COLO668 (cell line): ENCODE measurements at regions not wholly inside any gene's neighbourhood (a gene's known extent, or its start where the extent isn't known, plus 50 kb on each side); places are given as distances from the start of the nearest gene placed in this dataset.

Experiments
- DNase-seq: peaks from one replicate; lab custom pipeline; 2025; ENCODE audit not compliant: unreplicated experiment; lab: John Stamatoyannopoulos, UW

DNA sequence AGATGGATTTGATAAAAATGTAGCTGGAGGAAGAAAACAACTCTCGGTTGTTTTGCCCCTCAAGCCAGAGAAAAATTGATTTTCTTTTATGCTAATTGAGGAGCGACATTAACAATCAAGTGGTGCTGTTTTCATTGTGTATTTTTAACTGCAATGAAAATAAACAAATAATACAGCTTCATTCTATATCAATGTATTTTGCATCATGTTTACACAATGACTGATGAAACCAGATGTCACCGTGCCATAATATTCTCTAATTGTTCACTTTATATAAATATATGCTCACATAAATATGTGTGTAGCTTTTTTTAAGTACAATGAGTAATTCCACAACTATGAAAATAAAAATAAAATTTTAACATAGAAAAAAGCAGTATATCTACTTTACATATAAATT, 139.0 kb upstream of the PRDM9 start:
- DNase-seq, result no peak

DNA sequence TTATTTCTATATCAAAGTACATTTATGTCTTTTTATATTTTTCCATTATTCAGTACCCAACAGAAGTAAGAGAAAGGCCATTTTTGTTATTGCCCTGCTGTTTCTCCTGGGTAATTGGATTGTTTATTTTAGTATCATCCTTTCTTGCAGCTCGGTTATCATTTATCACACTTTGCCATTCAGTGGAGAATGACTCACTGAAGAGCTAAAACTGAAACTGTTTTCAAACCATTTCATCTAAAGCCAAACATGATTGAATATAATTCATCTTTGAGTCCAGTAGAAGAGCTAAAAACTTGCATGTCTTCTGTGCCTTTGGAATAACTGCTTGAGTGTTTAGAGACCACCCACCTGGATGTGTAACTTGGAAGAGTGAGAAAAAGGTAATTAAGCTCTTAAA, 139.5 kb upstream of the PRDM9 start:
- DNase-seq, result no peak

GRCh38 chr5:23353286-23353685, 154.1 kb upstream of the PRDM9 start:
- no peak for DNase-seq

DNA sequence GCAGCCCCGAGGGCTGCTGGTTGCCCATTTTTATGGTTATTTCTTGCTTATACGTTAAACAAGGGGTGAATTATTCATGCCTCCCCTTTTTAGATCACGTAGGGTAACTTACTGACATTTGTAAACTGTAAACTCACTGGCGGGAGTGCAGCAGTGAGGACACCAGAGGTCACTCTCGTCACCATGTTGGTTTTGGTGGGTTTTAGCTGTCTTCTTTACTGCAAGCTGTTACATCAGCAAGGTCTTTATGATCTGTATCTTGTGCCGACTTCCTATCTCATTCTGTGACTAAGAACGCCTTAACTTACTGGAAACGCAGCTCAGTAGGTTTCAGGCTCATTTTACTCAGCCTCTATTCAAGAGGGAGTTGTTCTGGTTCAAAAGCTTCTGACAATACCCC, 155.0 kb upstream of the PRDM9 start:
- no peak for DNase-seq

DNA sequence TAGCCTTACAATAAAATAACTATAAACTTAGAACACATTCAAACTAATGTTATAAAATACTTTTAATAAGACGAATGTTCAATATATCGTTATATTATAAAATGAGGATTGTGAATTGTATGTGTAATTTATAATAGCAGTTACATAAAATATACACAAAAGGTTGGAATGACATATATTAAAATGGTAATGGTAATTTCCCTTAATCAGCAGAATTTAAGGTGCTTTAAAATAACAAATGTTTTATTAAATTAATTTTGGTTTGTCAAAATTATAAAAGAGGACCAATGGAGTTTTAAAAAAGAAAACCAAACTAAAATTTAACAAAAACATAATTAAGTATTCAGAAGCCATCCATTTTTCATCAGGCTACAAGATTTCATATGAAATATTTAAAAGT, 164.3 kb upstream of the PRDM9 start:
- DNase-seq, result no peak

DNA sequence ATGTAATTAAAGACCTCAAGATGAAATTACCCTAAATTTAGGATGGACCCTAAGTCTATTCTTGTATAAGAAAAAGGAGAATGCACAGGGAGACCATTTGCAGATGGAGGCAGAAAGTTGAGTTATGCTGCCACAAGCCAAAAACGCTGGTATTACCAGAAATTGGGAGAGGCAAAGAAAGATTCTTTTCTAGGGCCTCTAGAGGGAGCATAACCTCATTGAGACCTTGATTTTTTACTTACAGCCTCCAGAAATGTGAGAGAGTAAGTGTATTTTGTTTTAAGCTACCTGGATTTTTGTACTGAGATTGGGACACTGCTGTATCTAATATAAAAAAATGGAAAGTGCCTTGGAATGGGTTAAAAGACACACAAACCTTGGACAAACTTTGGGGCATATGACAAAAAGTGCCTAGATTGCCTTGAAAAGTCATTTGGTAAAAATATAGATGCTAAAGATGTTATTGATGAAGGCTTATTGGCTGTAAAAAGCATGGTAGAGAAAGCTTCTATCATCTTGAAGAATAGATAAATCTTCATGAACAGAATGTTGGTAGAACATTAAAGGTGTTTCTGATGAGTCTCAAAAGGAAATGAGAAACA, 174.7 kb upstream of the PRDM9 start:
- no peak for DNase-seq

DNA sequence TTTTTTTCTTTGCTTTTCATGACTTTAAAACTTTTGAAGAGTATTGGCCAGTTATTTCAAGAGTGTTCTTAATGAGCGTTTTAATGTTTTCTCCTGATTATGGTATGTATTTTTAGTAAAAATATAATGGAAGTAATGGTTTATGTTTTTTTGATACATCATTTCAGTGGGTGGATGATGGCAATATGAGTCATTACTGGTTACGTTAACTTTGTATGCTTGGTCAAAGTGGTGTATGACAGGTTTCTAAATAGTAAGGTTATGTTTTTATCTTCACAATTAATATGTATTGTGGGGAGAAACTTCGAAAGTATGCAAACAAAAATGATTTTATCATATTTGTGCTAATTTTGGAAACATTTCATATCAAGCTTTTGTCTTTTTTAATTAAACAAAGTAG, 176.7 kb upstream of the PRDM9 start:
- no peak for DNase-seq

GRCh38 chr5:23319901-23320300, 187.5 kb upstream of the PRDM9 start:
- no peak for DNase-seq

GRCh38 chr5:23318960-23319359, 188.4 kb upstream of the PRDM9 start:
- no peak for DNase-seq

DNA sequence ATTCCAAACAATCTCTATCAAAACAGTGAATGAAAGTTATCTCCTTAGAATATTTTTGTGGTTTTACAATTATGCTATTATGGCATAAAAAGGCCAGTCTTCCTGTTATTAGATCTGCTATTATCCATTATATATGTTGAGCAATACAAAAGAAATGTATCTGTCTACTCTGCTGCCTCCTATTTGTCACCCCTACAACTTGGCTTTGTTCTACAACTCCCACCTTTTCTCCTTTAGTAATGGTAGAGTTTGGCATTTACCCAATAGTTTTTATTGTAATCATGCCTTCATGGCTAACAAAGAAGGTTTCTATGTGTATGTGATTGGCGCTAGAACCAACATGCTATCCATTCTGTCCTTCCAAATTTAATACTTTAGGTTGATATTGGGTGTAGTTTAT, 189.2 kb upstream of the PRDM9 start:
- DNase-seq, result no peak

- no peak for DNase-seq
Observed at GRCh38 chr5:23316060-23316591, 191.3 kb upstream of the PRDM9 start.

- no peak for DNase-seq
Observed at GRCh38 chr5:23314827-23315226, 192.6 kb upstream of the PRDM9 start.

- no peak for DNase-seq
Observed at GRCh38 chr5:23305055-23305454, 202.4 kb upstream of the PRDM9 start.

- DNase-seq, result no peak
Observed at GRCh38 chr5:23303836-23304235, 203.6 kb upstream of the PRDM9 start.

- no peak for DNase-seq
Observed at GRCh38 chr5:23303435-23303834, 204.0 kb upstream of the PRDM9 start.

GRCh38 chr5:23302438-23302837, 205.0 kb upstream of the PRDM9 start:
- no peak for DNase-seq

DNA sequence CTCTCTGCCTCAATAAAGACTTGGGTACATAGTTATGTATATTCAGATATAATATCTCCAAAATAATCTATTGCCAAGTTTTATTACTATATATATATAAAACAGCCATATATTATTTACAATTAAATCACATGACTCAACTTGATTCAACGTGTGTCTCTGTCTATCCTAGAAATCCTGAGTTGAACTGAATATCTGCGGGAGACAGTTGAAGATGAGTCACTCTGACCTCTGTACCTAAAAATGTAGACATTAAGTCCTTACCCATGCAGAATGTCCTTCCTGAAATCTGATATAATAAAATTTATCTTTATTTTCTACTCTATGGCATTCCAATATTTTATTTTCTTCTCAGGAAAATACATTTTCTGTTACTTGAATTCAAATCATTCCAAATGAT, 218.2 kb upstream of the PRDM9 start:
- no peak for DNase-seq

DNA sequence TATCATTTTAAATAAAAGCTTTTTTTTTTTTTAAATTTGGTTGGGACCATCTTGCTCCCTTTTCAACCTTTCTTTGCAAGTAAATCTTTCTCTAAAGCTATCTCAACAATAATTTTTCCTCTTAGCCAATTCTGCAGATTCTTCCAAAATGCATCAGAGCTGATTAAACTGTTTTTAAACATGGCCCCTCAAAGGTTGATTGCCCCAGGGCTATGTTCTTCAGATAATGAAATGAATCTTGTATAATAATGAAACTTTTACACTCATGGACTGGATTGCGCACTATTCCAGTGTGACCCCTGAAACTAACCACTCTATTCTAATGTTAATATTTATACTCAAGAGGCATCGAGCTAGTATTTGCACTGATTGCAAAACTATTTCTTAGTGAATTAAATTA, 222.8 kb upstream of the PRDM9 start:
- no peak for DNase-seq

DNA sequence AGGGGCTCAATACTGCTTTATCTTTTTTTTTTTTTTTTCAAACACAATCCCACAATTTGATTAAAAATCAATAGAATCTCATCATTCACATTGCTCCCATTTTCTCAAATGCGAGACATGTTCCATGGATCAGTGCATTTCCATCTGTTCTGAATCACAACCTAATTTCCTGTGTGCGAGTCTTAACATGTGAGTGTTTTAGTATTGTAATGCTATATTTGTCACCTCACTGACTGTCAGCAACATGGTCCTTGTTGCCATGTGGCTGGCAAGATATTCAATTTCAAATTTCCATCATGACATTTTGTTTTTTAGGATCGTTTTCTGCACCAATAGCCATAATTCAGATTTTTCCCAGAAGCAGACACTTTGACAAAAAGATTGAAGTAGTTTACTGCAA, 233.2 kb upstream of the PRDM9 start:
- DNase-seq, result no peak

DNA sequence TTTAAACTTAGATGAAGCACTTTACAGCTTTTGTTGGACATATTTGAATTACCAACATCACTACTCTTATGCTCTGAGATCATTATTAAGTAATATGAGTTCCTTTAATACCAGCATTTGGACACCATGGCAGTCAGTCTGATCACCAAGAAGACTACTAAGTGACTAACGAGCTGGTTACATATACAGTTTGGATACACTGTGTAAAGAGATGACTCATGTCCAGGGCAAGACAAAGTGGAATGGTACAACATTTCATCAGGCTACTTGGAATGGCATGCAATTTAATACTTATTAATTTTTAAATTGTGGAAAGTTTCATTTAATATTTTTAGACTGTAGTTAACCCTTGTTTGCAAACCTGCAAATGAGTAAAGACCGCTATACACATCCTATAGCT, 237.4 kb upstream of the PRDM9 start:
- no peak for DNase-seq

DNA sequence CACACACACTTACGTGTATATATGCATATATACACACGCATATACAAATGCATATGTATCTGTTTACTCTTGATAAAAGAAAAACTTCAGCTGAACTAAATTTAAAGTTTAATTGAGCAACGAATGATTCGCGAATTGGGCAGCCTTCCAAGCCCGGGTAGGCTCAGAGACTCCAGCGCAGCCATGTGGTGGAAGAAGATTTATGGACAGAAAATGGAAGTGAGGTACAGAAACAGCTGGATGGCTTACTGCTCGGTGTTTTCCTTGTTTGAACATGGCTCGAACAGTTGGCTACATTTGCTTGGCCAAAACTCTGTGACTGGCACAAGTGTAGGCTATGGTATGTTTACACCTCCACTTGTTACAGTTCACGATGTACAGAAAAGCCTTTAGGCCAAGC, 239.3 kb upstream of the PRDM9 start:
- no peak for DNase-seq

- no peak for DNase-seq
Observed at GRCh38 chr5:23260621-23261020, 246.8 kb upstream of the PRDM9 start.

- no peak for DNase-seq
Observed at GRCh38 chr5:23257656-23258055, 249.8 kb upstream of the PRDM9 start.
